HK-2 (cell line): ENCODE measurements at regions not wholly inside any gene's neighbourhood (a gene's known extent, or its start where the extent isn't known, plus 50 kb on each side); places are given as distances from the start of the nearest gene placed in this dataset.
"Not testable (repeated sequence)": the region's sequence is repeated elsewhere in the genome, so short reads cannot be mapped to it uniquely, and the experiment has no call there.

Source experiments
- DNase-seq: peaks from one replicate; pipeline ENCODE4 v3.0.0-alpha.2; 2018; ENCODE audit not compliant: unreplicated experiment

GRCh38 chr7:97928844-97929243 is 56.6 kb upstream of the ASNS start:
- not testable (repeated sequence) for DNase-seq

- DNase-seq, result peak; percentile 72
Measured at GRCh38 chr7:97927790-97928748, 55.9 kb upstream of the ASNS start.
